NB4 (cell line): ENCODE measurements at regions not wholly inside any gene's neighbourhood (a gene's known extent, or its start where the extent isn't known, plus 50 kb on each side); places are given as distances from the start of the nearest gene placed in this dataset.

Source experiments
- POLR2A ChIP-seq: IDR thresholded peaks from 2 replicates; pipeline ENCODE4 v1.6.1; 2011; ENCODE audit warnings: mild to moderate bottlenecking; ENCODE audit not compliant: insufficient read length; ENCODE audit errors: extremely low read depth
- TF ChIP-seq, protein P1 (sequence below): IDR thresholded peaks from one replicate; pipeline ENCODE4 v1.5.1; 2012; ENCODE audit warnings: low read depth, low read length

GRCh38 chr2:154614906-154615305 lies 83.6 kb upstream of the KCNJ3 start:
- TF ChIP-seq POLR2A, result no peak
- TF ChIP-seq, protein P1, sequence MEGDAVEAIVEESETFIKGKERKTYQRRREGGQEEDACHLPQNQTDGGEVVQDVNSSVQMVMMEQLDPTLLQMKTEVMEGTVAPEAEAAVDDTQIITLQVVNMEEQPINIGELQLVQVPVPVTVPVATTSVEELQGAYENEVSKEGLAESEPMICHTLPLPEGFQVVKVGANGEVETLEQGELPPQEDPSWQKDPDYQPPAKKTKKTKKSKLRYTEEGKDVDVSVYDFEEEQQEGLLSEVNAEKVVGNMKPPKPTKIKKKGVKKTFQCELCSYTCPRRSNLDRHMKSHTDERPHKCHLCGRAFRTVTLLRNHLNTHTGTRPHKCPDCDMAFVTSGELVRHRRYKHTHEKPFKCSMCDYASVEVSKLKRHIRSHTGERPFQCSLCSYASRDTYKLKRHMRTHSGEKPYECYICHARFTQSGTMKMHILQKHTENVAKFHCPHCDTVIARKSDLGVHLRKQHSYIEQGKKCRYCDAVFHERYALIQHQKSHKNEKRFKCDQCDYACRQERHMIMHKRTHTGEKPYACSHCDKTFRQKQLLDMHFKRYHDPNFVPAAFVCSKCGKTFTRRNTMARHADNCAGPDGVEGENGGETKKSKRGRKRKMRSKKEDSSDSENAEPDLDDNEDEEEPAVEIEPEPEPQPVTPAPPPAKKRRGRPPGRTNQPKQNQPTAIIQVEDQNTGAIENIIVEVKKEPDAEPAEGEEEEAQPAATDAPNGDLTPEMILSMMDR, result no peak
